Endodermal cell (in vitro differentiated cells): ENCODE measurements at regions not wholly inside any gene's neighbourhood (a gene's known extent, or its start where the extent isn't known, plus 50 kb on each side); places are given as distances from the start of the nearest gene placed in this dataset.
"Not testable (repeated sequence)": the region's sequence is repeated elsewhere in the genome, so short reads cannot be mapped to it uniquely, and the experiment has no call there.

ENCODE experiments used
- DNase-seq: peaks from one replicate; pipeline ENCODE4 v3.0.0-alpha.2; 2017
- H3K27ac ChIP-seq: 2 replicates; pipeline ENCODE4 v1.5.1; 2013; ENCODE audit warnings: mild to moderate bottlenecking, low read depth, low read length, moderate library complexity
- H3K27me3 ChIP-seq: 2 replicates; pipeline ENCODE4 v1.6.1; 2013; ENCODE audit warnings: mild to moderate bottlenecking, low read length, moderate library complexity; ENCODE audit not compliant: insufficient read depth, control insufficient read depth, poor library complexity, severe bottlenecking
- H3K36me3 ChIP-seq: 2 replicates; pipeline ENCODE4 v1.7.0; 2013; ENCODE audit warnings: mild to moderate bottlenecking, low read length, moderate library complexity; ENCODE audit not compliant: control insufficient read depth, insufficient read depth
- H3K4me1 ChIP-seq: one replicate; pipeline ENCODE4 v1.7.0; 2013; ENCODE audit warnings: low read length; ENCODE audit not compliant: control insufficient read depth, insufficient read depth
- H3K4me3 ChIP-seq: 2 replicates; pipeline ENCODE4 v1.5.1; 2013; ENCODE audit warnings: mild to moderate bottlenecking, low read length, moderate library complexity
- H3K9ac ChIP-seq: 2 replicates; pipeline ENCODE4 v1.6.1; 2013; ENCODE audit warnings: mild to moderate bottlenecking, low read length, moderate library complexity; ENCODE audit not compliant: poor library complexity, severe bottlenecking; ENCODE audit errors: extremely low read depth
- H3K9me3 ChIP-seq: 2 replicates; pipeline ENCODE4 v1.6.1; 2013; ENCODE audit warnings: mild to moderate bottlenecking, low read length, moderate library complexity; ENCODE audit not compliant: control insufficient read depth
- H3K27ac Mint-ChIP-seq: 2 replicates; pipeline ENCODE4 v1.8.0; 2020; ENCODE audit warnings: mixed read lengths
- H3K27me3 Mint-ChIP-seq: 2 replicates; pipeline ENCODE4 v1.8.0; 2021; ENCODE audit warnings: mild to moderate bottlenecking, mixed read lengths; ENCODE audit not compliant: insufficient read depth
- H3K36me3 Mint-ChIP-seq: 2 replicates; pipeline ENCODE4 v1.8.0; 2020; ENCODE audit warnings: low read depth, mixed read lengths
- H3K4me1 Mint-ChIP-seq: 2 replicates; pipeline ENCODE4 v1.8.0; 2020; ENCODE audit warnings: mixed read lengths
- H3K4me3 Mint-ChIP-seq: 2 replicates; pipeline ENCODE4 v1.8.0; 2020; ENCODE audit warnings: mild to moderate bottlenecking, moderate library complexity, mixed read lengths
- H3K9me3 Mint-ChIP-seq: 2 replicates; pipeline ENCODE4 v1.8.0; 2020; ENCODE audit warnings: mild to moderate bottlenecking, mixed read lengths
- WGBS, 2 experiments: methylation state at CpG; one replicate each; pipeline versions ENCODE4 v1.1.5 to v1.1.7; 2013; ENCODE audit warnings: missing lambda C conversion rate in 2 of 2, mixed read lengths in 1 of 2; ENCODE audit not compliant: insufficient coverage in 1 of 2, insufficient read length in 1 of 2; 5-methylcytosine and 5-hydroxymethylcytosine counted together
- TF ChIP-seq, protein P1 (sequence below): fragments of 200-600 bp; sonication (generic); conservative IDR thresholded peaks from 2 replicates; pipeline ENCODE4 v1.5.0; 2021; ENCODE audit warnings: antibody characterized with exemption, mild to moderate bottlenecking

DNA sequence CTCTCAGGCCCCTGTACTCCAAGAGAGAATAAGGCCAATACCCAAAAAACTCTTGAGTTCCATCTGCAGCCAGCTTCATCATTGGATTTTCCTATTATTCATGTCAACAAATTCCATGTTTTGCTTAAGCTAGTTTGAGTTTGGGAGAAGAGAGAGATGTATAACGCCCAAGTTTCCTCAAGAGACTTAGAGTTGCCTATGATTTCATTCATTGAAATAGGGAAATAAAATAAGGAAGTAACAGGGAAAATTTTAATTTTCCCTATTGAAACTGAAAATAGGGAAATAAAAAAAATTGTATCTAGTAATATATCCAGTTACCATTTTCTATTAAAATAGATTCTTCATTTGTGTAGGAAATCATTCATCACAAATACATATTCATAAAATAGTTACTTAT is 66.5 kb upstream of the SVIL start:
- no peaks in the 10 kb centered on the region for H3K4me1 Mint-ChIP-seq

DNA sequence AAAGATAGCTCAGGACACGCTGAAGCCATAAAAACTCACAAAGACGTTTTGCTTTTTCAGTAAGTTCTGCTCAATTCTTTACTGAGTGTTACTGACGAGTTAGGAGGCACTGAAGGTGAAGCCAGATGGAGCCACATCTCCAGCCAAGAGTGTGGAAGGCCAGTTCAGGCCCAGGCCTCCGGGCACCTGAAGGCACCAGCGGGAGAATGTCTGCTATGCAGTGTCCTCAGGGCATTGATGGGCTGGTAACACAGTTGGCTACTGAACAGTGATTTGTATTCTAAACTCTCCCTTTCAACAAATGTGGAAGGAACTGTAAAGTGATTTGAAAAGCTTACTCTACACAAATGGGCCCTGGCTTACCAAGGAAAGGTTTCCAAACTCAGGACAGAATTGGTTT is 64.8 kb upstream of the SVIL start:
- H3K36me3 ChIP-seq, result no peaks in the 10 kb centered on the region
- H3K27ac ChIP-seq, result no peak overlapping the region
- 73 to 84% methylated on average over 4 to 5 of the region's 5 CpGs for WGBS, 2 experiments
- no peak overlapping the region for H3K4me3 ChIP-seq
- H3K27me3 Mint-ChIP-seq, result no peaks in the 10 kb centered on the region
- H3K9me3 Mint-ChIP-seq, result peaks cover 9% of the 10 kb centered on the region
- no peak overlapping the region for H3K4me3 Mint-ChIP-seq
- DNase-seq, result no peak
- H3K36me3 Mint-ChIP-seq, result peaks cover 6% of the 10 kb centered on the region
- H3K4me1 Mint-ChIP-seq, result no peaks in the 10 kb centered on the region
- no peak overlapping the region for H3K27ac Mint-ChIP-seq
- H3K27me3 ChIP-seq, result no peaks in the 10 kb centered on the region
- no peak overlapping the region for H3K9ac ChIP-seq
- TF ChIP-seq, protein P1, sequence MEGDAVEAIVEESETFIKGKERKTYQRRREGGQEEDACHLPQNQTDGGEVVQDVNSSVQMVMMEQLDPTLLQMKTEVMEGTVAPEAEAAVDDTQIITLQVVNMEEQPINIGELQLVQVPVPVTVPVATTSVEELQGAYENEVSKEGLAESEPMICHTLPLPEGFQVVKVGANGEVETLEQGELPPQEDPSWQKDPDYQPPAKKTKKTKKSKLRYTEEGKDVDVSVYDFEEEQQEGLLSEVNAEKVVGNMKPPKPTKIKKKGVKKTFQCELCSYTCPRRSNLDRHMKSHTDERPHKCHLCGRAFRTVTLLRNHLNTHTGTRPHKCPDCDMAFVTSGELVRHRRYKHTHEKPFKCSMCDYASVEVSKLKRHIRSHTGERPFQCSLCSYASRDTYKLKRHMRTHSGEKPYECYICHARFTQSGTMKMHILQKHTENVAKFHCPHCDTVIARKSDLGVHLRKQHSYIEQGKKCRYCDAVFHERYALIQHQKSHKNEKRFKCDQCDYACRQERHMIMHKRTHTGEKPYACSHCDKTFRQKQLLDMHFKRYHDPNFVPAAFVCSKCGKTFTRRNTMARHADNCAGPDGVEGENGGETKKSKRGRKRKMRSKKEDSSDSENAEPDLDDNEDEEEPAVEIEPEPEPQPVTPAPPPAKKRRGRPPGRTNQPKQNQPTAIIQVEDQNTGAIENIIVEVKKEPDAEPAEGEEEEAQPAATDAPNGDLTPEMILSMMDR, result no peak
- no peaks in the 10 kb centered on the region for H3K4me1 ChIP-seq
- H3K9me3 ChIP-seq, result no peaks in the 10 kb centered on the region

More for the DNA sequence above, 66.5 kb upstream of the SVIL start:
- whole genome bisulfite sequencing, 2 experiments, result 91 to 100% methylated on average over 1 of the region's 1 CpG
- Histone ChIP-seq H3K9ac (no peak overlapping the region), H3K4me3 (no peak overlapping the region), H3K27me3 (no peaks in the 10 kb centered on the region), H3K36me3 (no peaks in the 10 kb centered on the region), H3K27ac (no peak overlapping the region), H3K9me3 (no peaks in the 10 kb centered on the region), H3K4me1 (no peaks in the 10 kb centered on the region)
- Mint-ChIP-seq H3K36me3 (peaks cover 4% of the 10 kb centered on the region), H3K27ac (no peak overlapping the region), H3K9me3 (peaks cover 2% of the 10 kb centered on the region), H3K27me3 (no peaks in the 10 kb centered on the region), H3K4me3 (no peak overlapping the region)
- DNase-seq, result no peak
- TF ChIP-seq, protein P1, result no peak

DNA sequence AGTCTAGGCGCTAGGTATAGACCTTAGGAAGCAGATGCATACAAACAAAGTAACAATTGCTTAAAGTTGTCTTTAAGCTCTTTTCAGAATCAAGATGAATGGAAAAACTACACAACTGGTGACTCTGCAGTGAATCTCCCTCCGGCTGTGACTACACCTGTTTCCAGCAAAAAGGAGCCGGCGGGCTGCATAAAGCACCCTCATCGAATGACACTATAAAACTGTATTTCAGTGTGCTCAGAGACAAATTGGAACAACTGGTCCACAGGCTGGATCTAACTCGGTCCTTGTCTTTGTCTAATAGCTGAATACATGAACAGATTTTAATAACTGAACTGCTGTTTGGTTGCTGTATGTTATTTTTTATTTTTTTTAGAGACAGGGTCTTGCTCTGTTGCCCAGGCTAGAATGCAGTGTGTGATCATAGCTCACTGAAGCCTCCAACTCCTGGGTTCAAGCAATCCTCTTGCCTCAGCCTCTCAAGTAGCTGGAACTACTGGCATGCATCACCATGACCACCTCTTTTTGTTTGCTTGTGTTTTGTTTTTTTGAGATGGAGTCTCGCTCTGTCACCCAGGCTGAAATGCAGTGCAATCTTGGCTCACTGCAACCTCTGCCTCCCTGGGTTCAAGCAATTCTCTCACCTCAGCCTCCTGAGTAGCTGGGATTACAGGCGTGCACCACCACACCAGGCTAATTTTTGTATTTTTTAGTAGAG is 64.2 kb upstream of the SVIL start:
- Histone ChIP-seq H3K9me3 (no peaks in the 10 kb centered on the region), H3K9ac (no peak overlapping the region), H3K36me3 (no peaks in the 10 kb centered on the region), H3K27ac (no peak overlapping the region), H3K27me3 (no peaks in the 10 kb centered on the region), H3K4me3 (no peak overlapping the region), H3K4me1 (no peaks in the 10 kb centered on the region)
- no peak for DNase-seq
- TF ChIP-seq, protein P1, result no peak
- H3K4me1 Mint-ChIP-seq, result no peaks in the 10 kb centered on the region
- peaks cover 9% of the 10 kb centered on the region for H3K9me3 Mint-ChIP-seq
- peaks cover 8% of the 10 kb centered on the region for H3K36me3 Mint-ChIP-seq
- H3K27ac Mint-ChIP-seq, result no peak overlapping the region
- H3K27me3 Mint-ChIP-seq, result no peaks in the 10 kb centered on the region
- no peak overlapping the region for H3K4me3 Mint-ChIP-seq
- 93 to 96% methylated on average over 7 to 8 of the region's 8 CpGs for WGBS, 2 experiments

DNA sequence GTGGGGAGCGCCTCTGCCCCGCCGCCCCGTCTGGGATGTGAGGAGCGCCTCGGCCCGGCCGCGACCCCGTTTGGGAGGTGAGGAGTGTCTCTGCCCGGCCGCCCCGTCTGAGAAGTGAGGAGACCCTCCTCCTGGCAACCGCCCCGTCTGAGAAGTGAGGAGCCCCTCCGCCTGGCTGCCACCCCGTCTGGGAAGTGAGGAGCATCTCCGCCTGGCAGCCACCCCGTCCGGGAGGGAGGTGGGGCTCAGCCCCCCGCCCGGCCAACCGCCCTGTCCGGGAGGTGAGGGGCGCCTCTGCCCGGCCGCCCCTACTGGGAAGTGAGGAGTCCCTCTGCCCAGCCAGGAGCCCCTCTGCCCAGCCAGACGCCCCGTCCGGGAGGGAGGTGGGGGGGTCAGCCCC is 61.8 kb upstream of the SVIL start:
- H3K4me1 ChIP-seq, H3K9ac ChIP-seq, DNase-seq, H3K27ac Mint-ChIP-seq, H3K27me3 Mint-ChIP-seq, H3K4me1 Mint-ChIP-seq, H3K27me3 ChIP-seq, H3K9me3 ChIP-seq, H3K9me3 Mint-ChIP-seq, H3K4me3 Mint-ChIP-seq, H3K36me3 ChIP-seq, H3K4me3 ChIP-seq, H3K36me3 Mint-ChIP-seq, H3K27ac ChIP-seq: not testable (repeated sequence)
- 94% methylated on average over 14 of the region's 30 CpGs; no CpG with 5 or more reads in 1 of the 2 experiments for WGBS, 2 experiments
